HT-29 (cell line): ENCODE measurements at regions not wholly inside any gene's neighbourhood (a gene's known extent, or its start where the extent isn't known, plus 50 kb on each side); places are given as distances from the start of the nearest gene placed in this dataset.

ENCODE experiments used
- DNase-seq: peaks from one replicate; pipeline ENCODE4 v3.0.0-alpha.2; 2015; ENCODE audit warnings: low spot score

DNA sequence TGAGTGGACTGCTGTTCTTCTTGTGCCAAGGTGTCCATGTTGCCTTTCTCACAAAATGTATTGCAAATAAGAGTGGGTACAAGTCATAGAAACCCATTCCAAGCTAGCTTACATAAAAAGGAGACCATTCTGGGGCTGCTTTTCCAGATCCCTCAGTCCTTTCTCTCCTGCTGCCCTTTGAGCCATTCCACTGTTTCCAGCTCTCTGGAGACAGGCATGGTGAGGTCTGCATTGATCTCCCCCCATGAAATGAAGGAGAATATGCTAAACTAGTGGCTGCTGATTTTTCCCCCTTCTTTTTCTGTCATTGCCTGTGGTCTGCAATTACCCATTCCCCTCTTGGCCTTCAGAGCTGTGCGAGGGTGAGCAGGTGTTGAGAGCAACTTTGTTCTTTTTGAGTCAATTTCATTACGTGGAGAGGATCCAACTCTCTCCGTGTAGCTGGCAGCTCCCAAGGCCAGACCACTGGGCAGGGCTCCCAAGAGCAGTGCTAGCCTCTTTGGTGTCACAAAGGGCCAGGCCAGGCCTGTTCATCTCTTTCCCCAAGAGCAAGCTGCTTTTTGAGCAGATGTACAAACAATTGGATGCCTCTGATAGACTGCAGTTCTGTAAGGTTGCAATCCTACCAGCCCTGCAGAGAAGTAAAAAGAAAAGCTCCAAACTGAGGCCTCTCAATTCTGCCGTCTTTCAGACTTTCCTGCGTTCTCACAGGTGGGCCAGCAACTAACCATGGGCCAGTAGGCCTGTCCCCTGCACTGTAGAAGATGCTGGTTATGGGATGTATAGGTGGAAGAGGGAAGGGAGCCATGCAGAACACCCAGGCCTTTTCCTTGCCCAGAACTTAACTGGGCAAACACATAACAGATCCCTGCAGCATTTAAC lies 96.1 kb upstream of the ARMC2 start:
- no peak for DNase-seq

GRCh38 chr6:108752733-108753590 lies 95.3 kb upstream of the ARMC2 start:
- no peak for DNase-seq

DNA sequence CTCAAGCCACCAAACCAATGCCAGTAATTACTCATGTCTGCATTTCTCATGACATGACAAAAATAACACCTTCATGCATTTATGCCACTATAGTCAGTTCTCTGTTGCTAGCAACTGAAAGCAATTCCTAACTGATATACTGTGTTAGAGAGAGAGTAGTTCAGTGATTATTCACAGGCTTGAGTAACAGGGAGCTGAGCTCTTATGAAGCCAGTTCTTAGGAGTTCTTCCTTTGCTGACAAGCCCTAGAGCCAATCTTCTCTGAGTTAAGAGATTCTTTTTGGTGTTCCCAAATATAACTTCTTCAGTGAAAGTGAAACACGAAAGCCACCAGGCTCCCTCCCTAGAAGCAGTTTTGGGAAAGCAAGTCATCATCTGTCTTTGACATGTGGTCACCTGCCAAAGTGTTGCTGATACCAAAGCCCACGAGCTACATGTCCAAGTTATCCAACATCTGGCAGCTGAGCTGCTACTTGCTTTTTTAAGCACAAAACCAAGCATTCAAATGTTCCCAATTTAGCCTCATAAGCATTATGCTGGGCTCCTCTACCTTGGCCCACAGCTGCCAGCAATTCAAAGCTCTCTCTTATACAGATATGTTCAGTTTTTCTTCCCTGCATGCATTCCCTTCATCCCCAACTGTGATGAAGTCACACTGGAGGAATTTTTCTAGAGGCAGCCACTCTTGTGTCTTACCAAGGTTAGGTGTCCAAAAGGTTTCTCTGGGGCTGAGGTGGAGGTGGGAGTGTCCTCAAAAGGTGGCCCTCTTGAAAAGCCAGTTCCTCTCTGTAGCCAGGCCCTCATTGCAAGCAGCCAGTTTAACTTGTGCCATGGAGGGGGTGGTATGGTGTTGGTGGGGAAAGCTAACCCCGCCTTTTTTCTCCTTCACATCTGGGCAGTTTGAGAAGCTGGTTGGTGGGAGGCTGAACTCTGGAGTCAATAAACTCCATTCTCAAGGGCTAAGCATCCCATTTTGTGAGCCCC lies 92.7 kb upstream of the ARMC2 start:
- DNase-seq, result no peak

- DNase-seq, result no peak
These were observed 90.9 kb upstream of the ARMC2 start for GRCh38 chr6:108757357-108757756.

DNA sequence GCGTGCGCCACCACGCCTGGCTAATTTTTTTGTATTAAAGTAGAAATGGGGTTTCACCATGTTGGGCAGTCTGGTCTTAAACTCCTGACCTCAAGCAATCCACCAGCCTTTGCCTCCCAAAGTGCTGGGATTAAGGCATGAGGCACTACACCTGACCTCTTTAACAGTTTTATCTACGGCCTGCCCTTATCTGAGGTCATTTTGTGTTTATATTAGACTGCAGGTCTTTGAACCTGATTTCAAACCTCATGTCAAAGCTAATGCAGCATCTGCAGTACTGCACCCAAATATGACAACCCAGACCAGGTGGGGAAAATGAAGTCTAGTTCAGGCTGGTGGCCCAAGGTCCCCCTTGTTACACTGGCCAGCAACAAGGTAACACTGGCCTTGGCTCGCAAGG lies 89.3 kb upstream of the ARMC2 start:
- no peak for DNase-seq

DNA sequence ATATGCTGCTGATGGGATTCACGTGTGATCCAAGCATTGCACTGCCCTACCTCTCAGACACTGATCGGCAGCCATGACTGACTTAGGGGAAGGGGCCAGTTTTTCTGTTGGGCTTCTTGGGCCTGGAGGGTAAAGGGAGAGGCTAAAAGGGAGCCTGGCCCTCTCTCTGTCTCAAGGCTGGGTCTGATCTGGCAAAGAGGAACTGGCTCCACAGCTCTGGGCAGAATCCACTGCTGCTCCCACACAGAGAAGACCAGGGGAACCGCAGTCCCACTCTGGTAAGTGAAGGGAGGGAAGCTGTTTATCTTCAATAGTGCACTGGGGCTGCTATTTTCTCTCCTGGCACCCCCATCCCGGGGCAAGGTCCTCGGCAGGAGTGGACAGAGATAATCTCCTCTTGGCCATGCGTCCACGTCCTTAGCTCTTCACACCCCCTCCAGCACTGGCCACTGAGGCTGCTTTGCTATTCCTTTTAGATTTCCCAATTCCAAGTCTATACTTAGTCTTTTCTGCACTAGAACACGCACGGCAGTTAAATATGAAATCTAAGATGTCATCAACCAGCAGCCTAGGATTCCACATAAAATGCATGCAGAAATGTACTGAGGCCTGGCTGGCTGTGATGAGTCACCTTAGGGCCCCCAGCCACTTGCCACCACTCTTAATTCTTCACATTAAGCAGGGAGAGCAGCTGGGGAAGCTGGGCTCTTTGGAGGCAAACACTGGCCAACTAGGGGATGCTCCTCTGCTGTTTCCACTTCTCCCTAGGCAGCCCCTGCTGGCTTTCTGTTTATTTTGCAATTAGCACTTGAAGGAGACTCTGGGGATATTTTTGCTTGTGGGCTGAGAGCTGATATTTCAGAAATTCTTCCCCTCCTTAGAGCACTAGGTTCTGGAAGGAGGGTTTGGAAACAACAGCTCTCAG lies 87.8 kb upstream of the ARMC2 start:
- no peak for DNase-seq

GRCh38 chr6:108762394-108762793 lies 85.8 kb upstream of the ARMC2 start:
- no peak for DNase-seq

GRCh38 chr6:108763931-108764579 lies 84.2 kb upstream of the ARMC2 start:
- DNase-seq, result no peak

DNA sequence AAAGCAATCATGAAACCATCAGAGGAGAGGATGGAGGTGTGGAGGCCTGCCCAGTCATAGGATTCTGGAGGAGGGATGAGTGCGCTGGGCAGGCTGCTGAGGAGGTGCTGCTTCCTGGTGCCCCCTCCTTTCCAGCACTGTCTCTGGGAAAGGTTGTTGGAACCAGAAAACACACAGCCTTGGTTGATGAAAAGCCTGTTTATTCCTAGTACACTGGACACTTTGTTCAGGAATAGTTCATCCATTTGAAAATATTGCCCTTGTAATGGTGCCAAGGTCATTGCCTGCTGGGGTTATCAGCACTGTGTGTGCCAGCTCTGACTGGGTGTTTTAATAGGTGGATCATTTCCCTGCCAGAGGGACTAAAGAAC lies 83.7 kb upstream of the ARMC2 start:
- DNase-seq, result no peak

GRCh38 chr6:108765495-108765894 lies 82.7 kb upstream of the ARMC2 start:
- DNase-seq, result no peak

- no peak for DNase-seq
These were observed 81.8 kb upstream of the ARMC2 start for GRCh38 chr6:108766419-108766818.

- no peak for DNase-seq
These were observed 81.3 kb upstream of the ARMC2 start for GRCh38 chr6:108766886-108767285.

GRCh38 chr6:108767418-108768165 lies 80.6 kb upstream of the ARMC2 start:
- DNase-seq, result no peak

DNA sequence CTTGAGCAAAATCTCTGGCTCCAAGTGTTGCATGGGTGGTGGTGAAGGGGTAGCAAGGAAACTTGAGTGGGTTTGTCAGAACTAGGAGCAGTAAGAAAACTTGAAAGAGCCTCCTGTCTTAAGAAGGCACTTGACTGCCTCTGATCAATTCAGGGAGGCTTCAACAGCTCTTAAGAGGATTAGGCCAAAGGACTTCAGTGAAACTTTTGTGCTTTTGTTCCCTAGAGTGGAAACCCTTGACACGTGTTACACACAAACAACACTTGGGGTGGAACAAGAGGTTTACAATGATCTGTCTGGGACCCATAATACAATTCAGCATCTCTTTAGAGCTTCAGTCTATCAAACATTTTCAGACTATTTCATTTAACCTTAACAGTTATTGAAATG lies 80.1 kb upstream of the ARMC2 start:
- no peak for DNase-seq

DNA sequence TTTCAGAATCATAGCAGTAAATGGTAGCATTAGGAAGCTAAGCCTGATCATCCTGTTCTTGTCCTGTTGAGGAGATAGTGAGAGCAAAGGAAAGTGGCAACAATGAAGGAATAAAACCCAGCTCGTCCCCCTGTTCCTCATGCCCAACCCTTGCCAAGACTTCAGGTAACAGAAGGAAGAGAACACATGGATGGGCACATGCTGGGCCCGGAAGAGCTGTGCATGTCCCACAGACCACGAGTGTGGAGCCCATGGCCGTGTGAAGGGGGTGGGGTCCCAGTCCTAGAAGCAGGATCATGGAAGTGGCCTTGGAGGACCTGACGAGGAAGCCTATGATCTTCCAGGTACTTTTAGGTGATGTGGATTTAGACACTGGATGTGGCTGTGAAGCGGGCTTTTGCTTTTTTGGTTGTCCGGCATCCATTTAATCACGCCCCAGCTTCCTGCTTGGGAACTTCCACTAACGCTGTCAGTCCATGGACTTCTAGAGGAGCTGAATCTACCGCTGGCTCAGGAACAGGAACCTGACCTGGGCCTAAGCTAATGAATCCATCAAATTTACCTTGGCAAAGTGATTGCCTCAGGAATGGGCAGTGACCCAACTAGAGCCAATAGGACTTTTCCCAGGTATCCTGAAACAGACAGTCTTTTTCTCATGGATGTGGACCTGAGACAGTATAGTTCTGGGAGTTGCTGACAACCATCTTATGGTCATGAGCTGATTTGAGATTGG lies 79.3 kb upstream of the ARMC2 start:
- no peak for DNase-seq

GRCh38 chr6:108771421-108771820 lies 76.8 kb upstream of the ARMC2 start:
- DNase-seq, result no peak

GRCh38 chr6:108774555-108774954 lies 73.7 kb upstream of the ARMC2 start:
- DNase-seq, result no peak

GRCh38 chr6:108777536-108777935 lies 70.7 kb upstream of the ARMC2 start:
- no peak for DNase-seq
